ENCODE measurements at regions not wholly inside any gene's neighbourhood (a gene's known extent, or its start where the extent isn't known, plus 50 kb on each side); places are given as distances from the start of the nearest gene placed in this dataset.
"Not testable (repeated sequence)": the region's sequence is repeated elsewhere in the genome, so short reads cannot be mapped to it uniquely, and the experiment has no call there.

- H3K4me1 ChIP-seq: peaks cover 3 to 23% (median 4%) of the 10 kb centered on the region in 3 donors
- H3K4me3 ChIP-seq: no peak overlapping the region
- no peaks in the 10 kb centered on the region for H3K27me3 ChIP-seq
- intact Hi-C loops (cut with DNase I): no loop called here
- no peak for DNase-seq
- no peaks in the 10 kb centered on the region for H3K9me3 ChIP-seq
- no peak for TF ChIP-seq POLR2A (IDR thresholded peaks at IDR 0.05)
- no peak for TF ChIP-seq CTCF (IDR thresholded peaks at IDR 0.05)
- H3K27ac ChIP-seq: no peak overlapping the region
- H3K36me3 ChIP-seq: no peaks in the 10 kb centered on the region
- WGBS, 2 donors: 87 to 89% methylated on average over 7 of the region's 7 CpGs
These were observed 69.0 kb upstream of the BACH2 start for GRCh38 chr6:90365565-90366219.

GRCh38 chr6:90365002-90365401 lies 68.4 kb upstream of the BACH2 start:
- Histone ChIP-seq H3K27me3 (no peaks in the 10 kb centered on the region), H3K36me3 (no peaks in the 10 kb centered on the region), H3K9me3 (no peaks in the 10 kb centered on the region), H3K27ac (no peak overlapping the region), H3K4me1 (peaks cover 3 to 23% (median 4%) of the 10 kb centered on the region in 3 donors), H3K4me3 (no peak overlapping the region)
- no peak for DNase-seq
- TF ChIP-seq CTCF (IDR thresholded peaks at IDR 0.05) (no peak), POLR2A (IDR thresholded peaks at IDR 0.05) (no peak)
- intact Hi-C loops (cut with DNase I): no loop called here
- WGBS, 2 donors: 71 to 80% methylated on average over 5 of the region's 5 CpGs

- WGBS, 2 donors: 65 to 78% methylated on average over 4 to 5 of the region's 5 CpGs
- H3K27ac ChIP-seq: no peak overlapping the region
- no peaks in the 10 kb centered on the region for H3K9me3 ChIP-seq
- peaks cover under 1 to 18% (median 3%) of the 10 kb centered on the region in 3 donors for H3K4me1 ChIP-seq
- intact Hi-C loops (cut with DNase I): no loop called here
- no peak for DNase-seq
- TF ChIP-seq POLR2A (IDR thresholded peaks at IDR 0.05): no peak
- no peak for TF ChIP-seq CTCF (IDR thresholded peaks at IDR 0.05)
- H3K27me3 ChIP-seq: no peaks in the 10 kb centered on the region
- no peak overlapping the region for H3K4me3 ChIP-seq
- no peaks in the 10 kb centered on the region for H3K36me3 ChIP-seq
These were observed 67.6 kb upstream of the BACH2 start for GRCh38 chr6:90364286-90364685.

GRCh38 chr6:90362318-90362717 lies 65.7 kb upstream of the BACH2 start:
- H3K27ac ChIP-seq: no peak overlapping the region
- H3K27me3 ChIP-seq: no peaks in the 10 kb centered on the region
- no peak for DNase-seq

GRCh38 chr6:90361174-90361573 lies 64.5 kb upstream of the BACH2 start:
- no peak overlapping the region for H3K4me3 ChIP-seq
- WGBS, 2 donors: 80 to 84% methylated on average over 4 of the region's 4 CpGs
- H3K4me1 ChIP-seq: peaks cover 0 to 4% (median 0%) of the 10 kb centered on the region in 3 donors
- no peak overlapping the region for H3K27ac ChIP-seq
- no peaks in the 10 kb centered on the region for H3K36me3 ChIP-seq
- TF ChIP-seq POLR2A (IDR thresholded peaks at IDR 0.05): no peak
- TF ChIP-seq CTCF (IDR thresholded peaks at IDR 0.05): no peak
- no peaks in the 10 kb centered on the region for H3K27me3 ChIP-seq
- intact Hi-C loops (cut with DNase I): no loop called here
- H3K9me3 ChIP-seq: no peaks in the 10 kb centered on the region
- no peak for DNase-seq

More at GRCh38 chr6:90362318-90362717, 65.7 kb upstream of the BACH2 start:
- WGBS, 2 donors: 25 to 32% methylated on average over 3 of the region's 3 CpGs
- TF ChIP-seq POLR2A (IDR thresholded peaks at IDR 0.05) (no peak), CTCF (IDR thresholded peaks at IDR 0.05) (no peak)
- no peak overlapping the region for H3K4me3 ChIP-seq
- intact Hi-C loops (cut with DNase I): no loop called here
- H3K4me1 ChIP-seq: peaks cover 0 to 4% (median 0%) of the 10 kb centered on the region in 3 donors
- H3K36me3 ChIP-seq: no peaks in the 10 kb centered on the region
- no peaks in the 10 kb centered on the region for H3K9me3 ChIP-seq

- intact Hi-C loops (cut with DNase I); H3K4me3 ChIP-seq; H3K27me3 ChIP-seq; DNase-seq; H3K36me3 ChIP-seq; H3K27ac ChIP-seq; H3K4me1 ChIP-seq; H3K9me3 ChIP-seq: not testable (repeated sequence)
- WGBS, 2 donors: 80 to 82% methylated on average over 11 of the region's 11 CpGs
These were observed 61.6 kb upstream of the BACH2 start for GRCh38 chr6:90358036-90358770.
